GM12878 (cell line): ENCODE measurements at regions not wholly inside any gene's neighbourhood (a gene's known extent, or its start where the extent isn't known, plus 50 kb on each side); places are given as distances from the start of the nearest gene placed in this dataset.

Experiments used
- ATAC-seq: fragments of 200-7000 bp; cut with Tn5 transposase; 3 replicates; pipeline ENCODE4 v1.9.1; 2020; ENCODE audit warnings: mild to moderate bottlenecking, moderate library complexity
- BruUV-seq: library from RNA; stranded (reverse); fragments of 400-500 nt; replicated peaks from 2 replicates; lab custom pipeline; 2021; lab: Mats Ljungman, UMichigan
- CTCF ChIA-PET: fragments of 300-600 bp; sonication (Branson Sonifier 250); formaldehyde crosslinking; extraction: SDS; loops from one replicate; lab custom pipeline; 2021; ENCODE audit warnings: inconsistent platforms; lab: Yijun Ruan, JAX
- POLR2A ChIA-PET: fragments of 350-600 bp; formaldehyde crosslinking; extraction: SDS; loops from one replicate; lab custom pipeline; 2021; ENCODE audit warnings: inconsistent platforms; lab: Charles Lee
- RAD21 ChIA-PET: fragments of 300-600 bp; sonication (Branson Sonifier 250); formaldehyde crosslinking; loops from one replicate; lab custom pipeline; 2023; ENCODE audit warnings: antibody characterized with exemption; ENCODE audit not compliant: unreplicated experiment; lab: Charles Lee
- SMC1A ChIA-PET: fragments of 300-600 bp; sonication (Branson Sonifier 250); formaldehyde crosslinking; loops from one replicate; lab custom pipeline; 2023; ENCODE audit not compliant: unreplicated experiment, uncharacterized antibody; lab: Charles Lee
- DNase-seq: peaks from one replicate; pipeline ENCODE4 v3.0.0-alpha.2; 2011; ENCODE audit warnings: low read depth, low spot score
- FAIRE-seq: peaks from 3 replicates; lab custom pipeline; 2011; peaks lifted over from hg19 to GRCh38; lab: Jason Lieb, UNC
- H2AFZ ChIP-seq: 2 replicates; pipeline ENCODE4 v1.6.0; 2011; ENCODE audit warnings: low read depth, low read length, control low read depth; ENCODE audit not compliant: control insufficient read depth
- H3K27ac ChIP-seq: 2 replicates; pipeline ENCODE4 v1.5.1; 2011; ENCODE audit warnings: control low read depth; ENCODE audit not compliant: control insufficient read depth, insufficient read depth
- H3K27me3 ChIP-seq, 2 experiments: replicated peaks in 1 of 2; 2 replicates each; pipeline versions ENCODE4 v1.6.0 to v1.6.1; 2011; ENCODE audit warnings: low read length in 1 of 2; ENCODE audit not compliant: control insufficient read depth in 2 of 2, insufficient read depth in 2 of 2
- H3K36me3 ChIP-seq, 2 experiments: 2 replicates each; pipeline ENCODE4 v1.5.1; 2011; ENCODE audit warnings: low read length in 1 of 2; ENCODE audit not compliant: control insufficient read depth in 2 of 2, insufficient read depth in 2 of 2
- H3K4me1 ChIP-seq: 2 replicates; pipeline ENCODE4 v1.6.1; 2011; ENCODE audit warnings: mild to moderate bottlenecking, low read length, moderate library complexity, mixed read lengths; ENCODE audit not compliant: control insufficient read depth, insufficient read depth
- H3K4me2 ChIP-seq: 2 replicates; pipeline ENCODE4 v1.6.0; 2011; ENCODE audit warnings: control low read depth; ENCODE audit not compliant: control insufficient read depth, insufficient read depth
- H3K4me3 ChIP-seq: fragments of 200-600 bp; sonication (generic); 2 replicates; pipeline ENCODE4 v1.5.1; 2016
- H3K79me2 ChIP-seq: 2 replicates; pipeline ENCODE4 v1.6.0; 2011; ENCODE audit warnings: low read length; ENCODE audit not compliant: control insufficient read depth, insufficient read depth
- H3K9ac ChIP-seq: 2 replicates; pipeline ENCODE4 v1.8.0; 2011; ENCODE audit warnings: low read length, control low read depth, mixed read lengths; ENCODE audit not compliant: control insufficient read depth, insufficient read depth
- H3K9me3 ChIP-seq: replicated peaks from 3 replicates; pipeline ENCODE4 v1.5.1; 2011; ENCODE audit warnings: mild to moderate bottlenecking, low read length; ENCODE audit not compliant: control insufficient read depth, insufficient read depth
- H4K20me1 ChIP-seq: 2 replicates; pipeline ENCODE4 v1.6.0; 2011; ENCODE audit not compliant: control insufficient read depth, insufficient read depth
- ATF7 ChIP-seq: fragments of 450-650 bp; IDR thresholded peaks from 2 replicates; pipeline ENCODE4 v1.6.1; 2016; ENCODE audit warnings: low read depth, mild to moderate bottlenecking
- BCL11A ChIP-seq: IDR thresholded peaks from 2 replicates; pipeline ENCODE4 v1.6.1; 2011; ENCODE audit warnings: low read depth, low read length
- BHLHE40 ChIP-seq, 2 experiments: fragments of 450-650 bp in 1 of 2; IDR thresholded peaks; 2 replicates each; pipeline ENCODE4 v1.6.1; 2011 to 2017; ENCODE audit warnings: low read depth in 2 of 2, borderline replicate concordance in 1 of 2, improper control_type of control experiment in 1 of 2, low read length in 1 of 2, mild to moderate bottlenecking in 1 of 2
- CBFB ChIP-seq: IDR thresholded peaks from 2 replicates; pipeline ENCODE4 v1.6.1; 2016; ENCODE audit warnings: antibody characterized with exemption, low read depth
- E2F8 ChIP-seq: fragments of 450-650 bp; IDR thresholded peaks from 2 replicates; pipeline ENCODE4 v1.6.1; 2018; ENCODE audit warnings: mild to moderate bottlenecking, low read depth, moderate library complexity; ENCODE audit not compliant: partially characterized antibody
- EED ChIP-seq: sonication (generic); IDR thresholded peaks from 2 replicates; pipeline ENCODE4 v1.6.1; 2016; ENCODE audit warnings: antibody characterized with exemption, low read depth
- FOXK2 ChIP-seq: fragments of 450-650 bp; IDR thresholded peaks from 2 replicates; pipeline ENCODE4 v1.6.1; 2017; ENCODE audit warnings: mild to moderate bottlenecking, moderate library complexity
- KAT2A ChIP-seq: conservative IDR thresholded peaks from 2 replicates; pipeline ENCODE4 v1.6.1; 2011; ENCODE audit warnings: low read depth, low read length; ENCODE audit not compliant: control insufficient read depth
- MLLT1 ChIP-seq: fragments of 450-650 bp; IDR thresholded peaks from 2 replicates; pipeline ENCODE4 v1.6.1; 2016; ENCODE audit warnings: mild to moderate bottlenecking
- NR2C1 ChIP-seq: fragments of 450-650 bp; IDR thresholded peaks from 2 replicates; pipeline ENCODE4 v1.6.1; 2017; ENCODE audit warnings: antibody characterized with exemption, mild to moderate bottlenecking, moderate library complexity
- NR2C2 ChIP-seq: IDR thresholded peaks from 2 replicates; pipeline ENCODE4 v1.6.1; 2011; ENCODE audit warnings: borderline replicate concordance, low read depth; ENCODE audit not compliant: control insufficient read depth, insufficient read length
- PML ChIP-seq: IDR thresholded peaks from 2 replicates; pipeline ENCODE4 v1.6.1; 2012; ENCODE audit warnings: low read length, inconsistent platforms
- POLR2AphosphoS5 ChIP-seq: IDR thresholded peaks from 2 replicates; pipeline ENCODE4 v1.6.1; 2011; ENCODE audit warnings: mild to moderate bottlenecking, low read length, inconsistent platforms
- SIX5 ChIP-seq: IDR thresholded peaks from 2 replicates; pipeline ENCODE4 v1.6.1; 2011; ENCODE audit warnings: mild to moderate bottlenecking, low read depth, low read length, moderate library complexity; ENCODE audit not compliant: severe bottlenecking
- SP1 ChIP-seq: IDR thresholded peaks from one replicate; pipeline ENCODE4 v1.6.1; 2011; ENCODE audit warnings: low read depth, low read length
- WGBS: methylation state at CpG from one replicate; pipeline ENCODE4 v1.1.6; 2016; ENCODE audit warnings: low lambda C conversion rate; ENCODE audit not compliant: insufficient replicate concordance, insufficient coverage; ENCODE audit errors: missing lambda C conversion rate; 5-methylcytosine and 5-hydroxymethylcytosine counted together
- in situ Hi-C: fragments of 300-500 bp; cut with MboI; formaldehyde crosslinking; loops from 9 replicates; pipeline ENCODE4 v1.14.3; 2018; ENCODE audit warnings: mixed read lengths
- intact Hi-C: fragments of 100-400 bp; cut with micrococcal nuclease; formaldehyde crosslinking; loops from one replicate; pipeline ENCODE4 v1.14.2; 2022; ENCODE audit not compliant: unreplicated experiment

GRCh38 chr13:86185636-86186035 lies 386.4 kb upstream of the SLITRK6 start:
- no peaks in the 10 kb centered on the region for H3K79me2 ChIP-seq
- ChIA-PET SMC1A (no interaction called here), POLR2A (no interaction called here), RAD21 (no interaction called here)
- H3K9ac ChIP-seq, result no peak overlapping the region
- no peak overlapping the region for H3K27ac ChIP-seq
- no peak overlapping the region for H3K4me2 ChIP-seq
- H3K36me3 ChIP-seq, result no peaks in the 10 kb centered on the region
- H4K20me1 ChIP-seq, result no peaks in the 10 kb centered on the region
- no peaks in the 10 kb centered on the region for H3K9me3 ChIP-seq
- in situ Hi-C loops (no loop called here), intact Hi-C loops (no loop called here)
- H2AFZ ChIP-seq, result no peak overlapping the region
- H3K4me1 ChIP-seq, result no peaks in the 10 kb centered on the region
- DNase-seq, result no peak
- FAIRE-seq, result no peak
- H3K27me3 ChIP-seq, result no peaks in the 10 kb centered on the region
- WGBS, result 21% methylated on average over 5 of the region's 5 CpGs
- TF ChIP-seq BCL11A (no peak), BHLHE40 (IDR thresholded peaks at IDR 0.05; ENCODE audit: borderline replicate concordance in 1 of 2, low read depth in 2 of 2, low read length in 1 of 2) (no peak), EED (no peak), POLR2AphosphoS5 (no peak), ATF7 (no peak), PML (no peak), KAT2A (no peak)
- TF ChIP-seq, all 136 proteins: peak for 0
- no TSS peak for BruUV-seq
- no peak overlapping the region for H3K4me3 ChIP-seq
- ATAC-seq, result no peak
- CTCF ChIA-PET, result no interaction called here

- H3K27ac ChIP-seq, result no peak overlapping the region
- RAD21 ChIA-PET, result no interaction called here
- no peaks in the 10 kb centered on the region for H3K27me3 ChIP-seq
- intact Hi-C loops (no loop called here), in situ Hi-C loops (no loop called here)
- no peak overlapping the region for H3K4me3 ChIP-seq
- DNase-seq (no peak), FAIRE-seq (no peak), ATAC-seq (no peak)
- no peak overlapping the region for H3K4me2 ChIP-seq
- H3K9me3 ChIP-seq, result no peaks in the 10 kb centered on the region
- WGBS, result 15% methylated on average over 3 of the region's 3 CpGs
- no peaks in the 10 kb centered on the region for H4K20me1 ChIP-seq
- no TSS peak for BruUV-seq
- H3K79me2 ChIP-seq, result no peaks in the 10 kb centered on the region
- no peak overlapping the region for H3K9ac ChIP-seq
- POLR2A ChIA-PET, result no interaction called here
- SMC1A ChIA-PET, result no interaction called here
- H2AFZ ChIP-seq, result no peak overlapping the region
- no peaks in the 10 kb centered on the region for H3K4me1 ChIP-seq
- H3K36me3 ChIP-seq, result no peaks in the 10 kb centered on the region
- CTCF ChIA-PET, result no interaction called here
- TF ChIP-seq CBFB, result no peak
- TF ChIP-seq SIX5, result no peak
- no peak for TF ChIP-seq SP1
- TF ChIP-seq FOXK2, result no peak
- TF ChIP-seq NR2C2, result no peak
- no peak for TF ChIP-seq E2F8
- TF ChIP-seq NR2C1, result no peak
- TF ChIP-seq MLLT1, result no peak
These were observed 385.9 kb upstream of the SLITRK6 start for GRCh38 chr13:86185107-86185506.
